IPS DF 6.9 (cell line): ENCODE measurements at regions not wholly inside any gene's neighbourhood (a gene's known extent, or its start where the extent isn't known, plus 50 kb on each side); places are given as distances from the start of the nearest gene placed in this dataset.

Experiments used
- DNase-seq: peaks from one replicate; pipeline ENCODE4 v3.0.0-alpha.2; 2013; ENCODE audit warnings: low read depth, low spot score
- H3K27ac ChIP-seq: one replicate; pipeline ENCODE4 v1.5.1; 2013; ENCODE audit warnings: low read length, control low read depth
- H3K27me3 ChIP-seq: 2 replicates; pipeline ENCODE4 v1.6.1; 2013; ENCODE audit warnings: mild to moderate bottlenecking, low read length; ENCODE audit not compliant: control insufficient read depth, insufficient read depth
- H3K36me3 ChIP-seq: 2 replicates; pipeline ENCODE4 v1.6.1; 2013; ENCODE audit warnings: low read length; ENCODE audit not compliant: control insufficient read depth, insufficient read depth
- H3K4me1 ChIP-seq: 2 replicates; pipeline ENCODE4 v1.6.1; 2013; ENCODE audit warnings: low read length; ENCODE audit not compliant: control insufficient read depth, insufficient read depth
- H3K4me3 ChIP-seq: 2 replicates; pipeline ENCODE4 v1.5.1; 2013; ENCODE audit warnings: mild to moderate bottlenecking, low read length
- H3K9me3 ChIP-seq: 2 replicates; pipeline ENCODE4 v1.6.1; 2013; ENCODE audit warnings: low read length, inconsistent platforms; ENCODE audit not compliant: control insufficient read depth, insufficient read depth
- WGBS: extraction: QIAGEN DNeasy Blood & Tissue Kit; methylation state at CpG from one replicate; pipeline ENCODE4 v1.1.7; 2013; ENCODE audit warnings: mixed read lengths, missing lambda C conversion rate; ENCODE audit not compliant: insufficient read length, insufficient coverage; 5-methylcytosine and 5-hydroxymethylcytosine counted together

- Histone ChIP-seq H3K27me3 (no peaks in the 10 kb centered on the region), H3K36me3 (no peaks in the 10 kb centered on the region; the same call in 1 of the 2 replicates), H3K4me1 (peaks cover 2% of the 10 kb centered on the region; the same call in 1 of the 2 replicates), H3K27ac (no peak overlapping the region), H3K9me3 (no peaks in the 10 kb centered on the region), H3K4me3 (no peak overlapping the region)
- no CpG with 5 or more reads among the region's 17 CpGs for WGBS
- no peak for DNase-seq
Observed at GRCh38 chr11:70736937-70737640, 338.8 kb downstream of the CTTN start.

- WGBS: no CpG with 5 or more reads among the region's 31 CpGs
- H3K27me3 ChIP-seq: no peaks in the 10 kb centered on the region
- no peak for DNase-seq
- no peak overlapping the region for H3K4me3 ChIP-seq
- no peak overlapping the region for H3K27ac ChIP-seq
- peaks cover 5% of the 10 kb centered on the region for H3K4me1 ChIP-seq
- no peaks in the 10 kb centered on the region; the same call in 1 of the 2 replicates for H3K36me3 ChIP-seq
- no peaks in the 10 kb centered on the region for H3K9me3 ChIP-seq
Observed at GRCh38 chr11:70737816-70738630, 339.7 kb downstream of the CTTN start.

- no peaks in the 10 kb centered on the region for H3K27me3 ChIP-seq
Observed at GRCh38 chr11:70738661-70739060, 340.3 kb downstream of the CTTN start.

GRCh38 chr11:70739091-70739490, 340.8 kb downstream of the CTTN start:
- no peaks in the 10 kb centered on the region; the same call in 1 of the 2 replicates for H3K36me3 ChIP-seq
- no peak overlapping the region for H3K27ac ChIP-seq
- H3K4me3 ChIP-seq: no peak overlapping the region
- no peaks in the 10 kb centered on the region for H3K27me3 ChIP-seq
- no peak for DNase-seq
- peaks cover 5% of the 10 kb centered on the region for H3K4me1 ChIP-seq
- no CpG with 5 or more reads among the region's 8 CpGs for WGBS
- H3K9me3 ChIP-seq: no peaks in the 10 kb centered on the region

More at GRCh38 chr11:70738661-70739060, 340.3 kb downstream of the CTTN start:
- H3K4me3 ChIP-seq: no peak overlapping the region; the same call in 1 of the 2 replicates
- WGBS: no CpG with 5 or more reads among the region's 12 CpGs
- H3K36me3 ChIP-seq: no peaks in the 10 kb centered on the region; the same call in 1 of the 2 replicates
- H3K9me3 ChIP-seq: no peaks in the 10 kb centered on the region
- H3K4me1 ChIP-seq: peaks cover 5% of the 10 kb centered on the region
- no peak overlapping the region for H3K27ac ChIP-seq
- DNase-seq: no peak

GRCh38 chr11:70739811-70740487, 341.6 kb downstream of the CTTN start:
- H3K4me3 ChIP-seq: no peak overlapping the region
- H3K36me3 ChIP-seq: no peaks in the 10 kb centered on the region; the same call in 1 of the 2 replicates
- DNase-seq: no peak
- H3K9me3 ChIP-seq: no peaks in the 10 kb centered on the region
- no peaks in the 10 kb centered on the region for H3K27me3 ChIP-seq
- H3K4me1 ChIP-seq: peaks cover 5% of the 10 kb centered on the region
- H3K27ac ChIP-seq: no peak overlapping the region
- WGBS: no CpG with 5 or more reads among the region's 20 CpGs

GRCh38 chr11:70740488-70740851, 342.1 kb downstream of the CTTN start:
- no peaks in the 10 kb centered on the region for H3K27me3 ChIP-seq
- DNase-seq: no peak
- WGBS: no CpG with 5 or more reads among the region's 6 CpGs
- H3K9me3 ChIP-seq: no peaks in the 10 kb centered on the region
- H3K4me3 ChIP-seq: no peak overlapping the region
- H3K27ac ChIP-seq: no peak overlapping the region
- no peaks in the 10 kb centered on the region; the same call in 1 of the 2 replicates for H3K36me3 ChIP-seq
- peaks cover 6% of the 10 kb centered on the region for H3K4me1 ChIP-seq

GRCh38 chr11:70741085-70741484, 342.8 kb downstream of the CTTN start:
- DNase-seq: no peak
- Histone ChIP-seq H3K27ac (no peak overlapping the region), H3K36me3 (no peaks in the 10 kb centered on the region; the same call in 1 of the 2 replicates), H3K4me3 (no peak overlapping the region), H3K9me3 (no peaks in the 10 kb centered on the region), H3K4me1 (peaks cover 6% of the 10 kb centered on the region), H3K27me3 (no peaks in the 10 kb centered on the region)
- WGBS: 100% methylated on average over 1 of the region's 3 CpGs

GRCh38 chr11:70742553-70743291, 344.4 kb downstream of the CTTN start:
- Histone ChIP-seq H3K27me3 (no peaks in the 10 kb centered on the region), H3K4me3 (no peak overlapping the region), H3K36me3 (no peaks in the 10 kb centered on the region; the same call in 1 of the 2 replicates), H3K27ac (no peak overlapping the region), H3K9me3 (no peaks in the 10 kb centered on the region), H3K4me1 (peaks cover 6% of the 10 kb centered on the region)
- no CpG with 5 or more reads among the region's 27 CpGs for WGBS
- DNase-seq: peak; percentile 39

GRCh38 chr11:70743329-70743728, 345.0 kb downstream of the CTTN start:
- Histone ChIP-seq H3K4me1 (peaks cover 6% of the 10 kb centered on the region), H3K4me3 (no peak overlapping the region), H3K27ac (no peak overlapping the region), H3K9me3 (no peaks in the 10 kb centered on the region), H3K36me3 (no peaks in the 10 kb centered on the region; the same call in 1 of the 2 replicates), H3K27me3 (no peaks in the 10 kb centered on the region)
- no peak for DNase-seq
- WGBS: no CpG with 5 or more reads among the region's 9 CpGs

GRCh38 chr11:70743941-70744351, 345.6 kb downstream of the CTTN start:
- Histone ChIP-seq H3K9me3 (no peaks in the 10 kb centered on the region), H3K27me3 (no peaks in the 10 kb centered on the region), H3K4me1 (peaks cover 6% of the 10 kb centered on the region), H3K4me3 (no peak overlapping the region), H3K27ac (no peak overlapping the region), H3K36me3 (no peaks in the 10 kb centered on the region; the same call in 1 of the 2 replicates)
- WGBS: no CpG with 5 or more reads among the region's 9 CpGs
- DNase-seq: no peak
